ENCODE measurements at regions not wholly inside any gene's neighbourhood (a gene's known extent, or its start where the extent isn't known, plus 50 kb on each side); places are given as distances from the start of the nearest gene placed in this dataset.

DNA sequence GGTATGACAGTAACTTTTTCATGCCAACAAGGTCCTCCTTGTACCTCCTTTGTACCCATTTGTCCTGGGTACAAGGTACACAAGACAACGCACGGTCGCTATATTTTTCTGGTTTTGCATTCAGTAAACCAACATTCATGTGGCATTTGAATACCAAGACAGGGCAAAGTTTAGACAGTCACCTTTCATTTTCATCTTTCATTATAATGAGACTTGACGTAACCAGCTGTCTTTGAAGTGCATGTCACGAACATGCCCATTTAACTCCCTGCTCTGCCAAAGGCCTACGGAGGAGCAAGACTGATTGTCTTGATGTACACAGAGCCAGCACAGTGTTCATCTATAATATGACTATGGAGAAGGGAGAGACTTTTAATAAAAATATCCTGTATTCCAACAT is 91.0 kb downstream of the SETD4 start:
- no peaks in the 10 kb centered on the region for H3K79me2 ChIP-seq (ENCODE audit: insufficient read depth, low read length)
- no peak overlapping the region for H2BK120ac ChIP-seq (ENCODE audit: low read depth, low read length, poor library complexity, severe bottlenecking)
- H3K23me2 ChIP-seq (ENCODE audit: insufficient read length, low read depth, low read length, poor library complexity, severe bottlenecking), result no peaks in the 10 kb centered on the region
- H2BK15ac ChIP-seq (ENCODE audit: low read depth, low read length), result no peak overlapping the region
- no peak overlapping the region for H2BK5ac ChIP-seq (ENCODE audit: insufficient read length, low read length)
- Mint-ChIP-seq H3K27me3 (ENCODE audit: low read depth) (no peaks in the 10 kb centered on the region), H3K4me1 (no peaks in the 10 kb centered on the region), H3K27ac (no peak overlapping the region), H3K4me3 (no peak overlapping the region), H3K9me3 (no peaks in the 10 kb centered on the region; a peak in 1 of 5 replicates), H3K36me3 (ENCODE audit: insufficient read depth in 1 of 3, low read depth in 3 of 3) (no peaks in the 10 kb centered on the region)
- no peak overlapping the region for H3T11ph ChIP-seq (ENCODE audit: low read length)
- H3K4ac ChIP-seq (ENCODE audit: low read depth, low read length), result no peak overlapping the region
- no peaks in the 10 kb centered on the region for H3K79me1 ChIP-seq (ENCODE audit: insufficient read depth, low read depth, low read length, poor library complexity, severe bottlenecking)
- no peaks in the 10 kb centered on the region for H4K20me1 ChIP-seq (ENCODE audit: control insufficient read depth, insufficient read depth, insufficient read length)
- H4K5ac ChIP-seq (ENCODE audit: insufficient read length, low read depth, low read length), result no peak overlapping the region
- TF ChIP-seq CTCF (conservative IDR thresholded peaks at IDR 0.05), result no peak
- H2BK20ac ChIP-seq (ENCODE audit: low read depth, low read length, poor library complexity, severe bottlenecking), result no peak overlapping the region
- H3K27ac ChIP-seq (ENCODE audit: insufficient read length, low read depth, low read length), result no peak overlapping the region
- no peaks in the 10 kb centered on the region for H3K27me3 ChIP-seq (ENCODE audit: insufficient read depth, low read length)
- H3K18ac ChIP-seq (ENCODE audit: insufficient read length, low read depth, low read length), result no peak overlapping the region
- no peak overlapping the region for H3K23ac ChIP-seq (ENCODE audit: insufficient read length, low read depth, low read length)
- no peak overlapping the region for H3K4me2 ChIP-seq (ENCODE audit: insufficient read depth, insufficient read length, low read length)
- H3K56ac ChIP-seq (ENCODE audit: insufficient read length, low read depth, low read length), result no peak overlapping the region
- H2AK5ac ChIP-seq (ENCODE audit: insufficient read length, low read length), result no peak overlapping the region
- H4K91ac ChIP-seq (ENCODE audit: insufficient read length, low read depth, low read length), result no peak overlapping the region
- H3K14ac ChIP-seq (ENCODE audit: insufficient read depth, low read length), result no peak overlapping the region
- no peak overlapping the region for H2BK12ac ChIP-seq (ENCODE audit: insufficient read length, low read depth, low read length)
- H4K8ac ChIP-seq (replicated peaks; ENCODE audit: insufficient read length, low read depth, low read length), result no peak overlapping the region
- no peak overlapping the region for H2AFZ ChIP-seq (ENCODE audit: low read length)
- no peaks in the 10 kb centered on the region for H3K4me1 ChIP-seq (ENCODE audit: insufficient read depth, low read length)
- H3K9me3 ChIP-seq (ENCODE audit: control insufficient read depth, low read depth, low read length), result no peaks in the 10 kb centered on the region
- no CpG with 5 or more reads among the region's 6 CpGs for WGBS (ENCODE audit: extremely low coverage, insufficient read length, low lambda C conversion rate)
- no peak for DNase-seq
- no peak overlapping the region for H3K9ac ChIP-seq (ENCODE audit: extremely low read depth, insufficient read length, low read length)

Measured in H9 (cell line).